Suprapubic skin (tissue), 4 donors: ENCODE measurements at regions not wholly inside any gene's neighbourhood (a gene's known extent, or its start where the extent isn't known, plus 50 kb on each side); places are given as distances from the start of the nearest gene placed in this dataset.
"Not testable (repeated sequence)": the region's sequence is repeated elsewhere in the genome, so short reads cannot be mapped to it uniquely, and the experiment has no call there.

Experiments
- DNase-seq, 2 donors: peaks; one replicate each; pipeline ENCODE4 v3.0.0-alpha.2; 2019; ENCODE audit warnings: low spot score in 2 of 2
- H3K27ac ChIP-seq: fragments of 200-600 bp; sonication (generic); one replicate; pipeline ENCODE4 v1.5.1; 2019
- H3K27me3 ChIP-seq: fragments of 200-600 bp; sonication (generic); one replicate; pipeline ENCODE4 v1.5.1; 2019
- H3K36me3 ChIP-seq: fragments of 200-600 bp; sonication (generic); one replicate; pipeline ENCODE4 v1.5.1; 2019
- H3K4me1 ChIP-seq: fragments of 200-600 bp; sonication (generic); one replicate; pipeline ENCODE4 v1.5.1; 2019
- H3K4me3 ChIP-seq: fragments of 200-600 bp; sonication (generic); one replicate; pipeline ENCODE4 v1.5.1; 2019; ENCODE audit warnings: mild to moderate bottlenecking
- H3K9me3 ChIP-seq: fragments of 200-600 bp; sonication (generic); one replicate; pipeline ENCODE4 v1.5.1; 2019
- EP300 ChIP-seq: sonication (generic); formaldehyde crosslinking; IDR thresholded peaks from one replicate; pipeline ENCODE4 v1.6.1; 2017; ENCODE audit warnings: antibody characterized with exemption
- POLR2A ChIP-seq, 2 donors: fragments of 450-650 bp; IDR thresholded peaks; one replicate each; pipeline ENCODE4 v1.6.1; 2017; ENCODE audit warnings: antibody characterized with exemption in 2 of 2, mild to moderate bottlenecking in 2 of 2, moderate library complexity in 2 of 2
- POLR2AphosphoS5 ChIP-seq, 3 donors: sonication (generic); formaldehyde crosslinking; IDR thresholded peaks; one replicate each; pipeline ENCODE4 v1.6.1; 2017; ENCODE audit warnings: antibody characterized with exemption in 3 of 3
- WGBS: methylation state at CpG from one replicate; pipeline ENCODE4 v1.1.5; 2018; 5-methylcytosine and 5-hydroxymethylcytosine counted together
- TF ChIP-seq, protein P1 (sequence below), 2 donors: fragments of 200-600 bp in 1 of 2; fragments of 450-650 bp in 1 of 2; sonication (generic) in 1 of 2; IDR thresholded peaks; one replicate each; pipeline ENCODE4 v1.5.1; 2016 to 2019; ENCODE audit warnings: antibody characterized with exemption in 2 of 2, mild to moderate bottlenecking in 1 of 2, moderate library complexity in 1 of 2

GRCh38 chr14:103190741-103191140 is 67.5 kb downstream of the TNFAIP2 start:
- no peak overlapping the region for H3K4me3 ChIP-seq
- no peak for DNase-seq
- no peak overlapping the region for H3K27ac ChIP-seq
- TF ChIP-seq POLR2AphosphoS5 (IDR thresholded peaks at IDR 0.05) (no peak), POLR2A (IDR thresholded peaks at IDR 0.05) (no peak), EP300 (no peak)
- TF ChIP-seq, protein P1, sequence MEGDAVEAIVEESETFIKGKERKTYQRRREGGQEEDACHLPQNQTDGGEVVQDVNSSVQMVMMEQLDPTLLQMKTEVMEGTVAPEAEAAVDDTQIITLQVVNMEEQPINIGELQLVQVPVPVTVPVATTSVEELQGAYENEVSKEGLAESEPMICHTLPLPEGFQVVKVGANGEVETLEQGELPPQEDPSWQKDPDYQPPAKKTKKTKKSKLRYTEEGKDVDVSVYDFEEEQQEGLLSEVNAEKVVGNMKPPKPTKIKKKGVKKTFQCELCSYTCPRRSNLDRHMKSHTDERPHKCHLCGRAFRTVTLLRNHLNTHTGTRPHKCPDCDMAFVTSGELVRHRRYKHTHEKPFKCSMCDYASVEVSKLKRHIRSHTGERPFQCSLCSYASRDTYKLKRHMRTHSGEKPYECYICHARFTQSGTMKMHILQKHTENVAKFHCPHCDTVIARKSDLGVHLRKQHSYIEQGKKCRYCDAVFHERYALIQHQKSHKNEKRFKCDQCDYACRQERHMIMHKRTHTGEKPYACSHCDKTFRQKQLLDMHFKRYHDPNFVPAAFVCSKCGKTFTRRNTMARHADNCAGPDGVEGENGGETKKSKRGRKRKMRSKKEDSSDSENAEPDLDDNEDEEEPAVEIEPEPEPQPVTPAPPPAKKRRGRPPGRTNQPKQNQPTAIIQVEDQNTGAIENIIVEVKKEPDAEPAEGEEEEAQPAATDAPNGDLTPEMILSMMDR (IDR thresholded peaks at IDR 0.05): no peak
- no peaks in the 10 kb centered on the region for H3K36me3 ChIP-seq
- no peaks in the 10 kb centered on the region for H3K9me3 ChIP-seq
- H3K4me1 ChIP-seq: peaks cover 22% of the 10 kb centered on the region
- H3K27me3 ChIP-seq: peaks cover 10% of the 10 kb centered on the region
- WGBS: 97% methylated on average over 11 of the region's 11 CpGs

DNA sequence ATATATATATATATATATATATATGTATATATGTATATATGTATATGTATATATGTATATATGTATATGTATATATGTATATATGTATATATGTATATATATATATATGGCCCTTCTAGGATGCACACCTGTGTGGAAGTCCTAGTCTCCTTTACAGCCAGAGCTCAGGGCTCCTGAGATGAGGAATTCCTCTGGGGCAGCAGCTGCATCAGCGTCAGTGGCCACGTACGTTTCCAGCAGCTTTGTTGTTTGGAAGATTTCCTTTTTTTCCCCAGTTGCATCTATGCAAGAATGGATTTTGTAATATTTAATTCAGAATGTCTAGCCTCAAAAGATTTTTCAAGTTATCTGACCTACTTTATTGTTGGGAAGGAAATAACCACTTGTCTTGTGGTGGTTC is 68.6 kb downstream of the TNFAIP2 start:
- TF ChIP-seq POLR2AphosphoS5 (IDR thresholded peaks at IDR 0.05): no peak
- no peak for TF ChIP-seq EP300
- TF ChIP-seq, protein P1 (IDR thresholded peaks at IDR 0.05): no peak
- Histone ChIP-seq H3K27ac (no peak overlapping the region), H3K9me3 (no peaks in the 10 kb centered on the region), H3K36me3 (no peaks in the 10 kb centered on the region), H3K4me3 (no peak overlapping the region), H3K27me3 (peaks cover 10% of the 10 kb centered on the region), H3K4me1 (peaks cover 13% of the 10 kb centered on the region)
- 64% methylated on average over 3 of the region's 3 CpGs for WGBS
- no peak for DNase-seq

DNA sequence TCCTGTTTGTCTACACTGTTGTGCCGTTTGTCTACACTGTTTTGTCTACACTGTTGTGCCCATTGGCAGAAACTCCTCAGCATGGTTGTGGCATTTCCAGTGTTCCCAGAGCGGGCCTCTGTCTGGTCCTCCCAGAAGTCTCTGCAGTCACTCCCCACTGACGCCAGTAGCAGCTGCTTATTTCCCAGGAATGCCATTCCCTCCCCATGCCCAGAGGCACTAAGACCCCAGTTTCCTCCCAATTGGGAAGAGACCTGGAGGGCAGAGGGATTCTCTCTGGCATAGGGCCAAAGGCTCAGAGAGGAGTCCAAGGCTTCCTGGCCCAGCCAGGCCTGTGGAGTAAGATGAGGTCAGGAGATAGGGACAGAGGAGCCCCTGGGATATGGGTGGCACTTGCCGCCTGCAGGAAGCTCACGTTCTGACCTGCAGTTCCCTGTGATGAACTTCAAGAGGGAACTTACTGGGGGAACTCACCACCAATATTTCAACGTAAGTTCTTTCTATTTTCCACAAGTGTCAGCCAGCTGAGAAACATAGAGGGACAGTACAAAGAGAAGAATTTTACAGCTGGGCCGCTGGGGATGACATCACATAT is 69.1 kb downstream of the TNFAIP2 start:
- TF ChIP-seq POLR2A (IDR thresholded peaks at IDR 0.05) (no peak), EP300 (no peak), POLR2AphosphoS5 (IDR thresholded peaks at IDR 0.05) (no peak)
- TF ChIP-seq, protein P1 (IDR thresholded peaks at IDR 0.05): no peak
- Histone ChIP-seq H3K9me3 (no peaks in the 10 kb centered on the region), H3K27me3 (peaks cover 10% of the 10 kb centered on the region), H3K27ac (no peak overlapping the region), H3K36me3 (no peaks in the 10 kb centered on the region), H3K4me3 (no peak overlapping the region), H3K4me1 (peaks cover 13% of the 10 kb centered on the region)
- DNase-seq: no peak
- WGBS: 75% methylated on average over 7 of the region's 7 CpGs

DNA sequence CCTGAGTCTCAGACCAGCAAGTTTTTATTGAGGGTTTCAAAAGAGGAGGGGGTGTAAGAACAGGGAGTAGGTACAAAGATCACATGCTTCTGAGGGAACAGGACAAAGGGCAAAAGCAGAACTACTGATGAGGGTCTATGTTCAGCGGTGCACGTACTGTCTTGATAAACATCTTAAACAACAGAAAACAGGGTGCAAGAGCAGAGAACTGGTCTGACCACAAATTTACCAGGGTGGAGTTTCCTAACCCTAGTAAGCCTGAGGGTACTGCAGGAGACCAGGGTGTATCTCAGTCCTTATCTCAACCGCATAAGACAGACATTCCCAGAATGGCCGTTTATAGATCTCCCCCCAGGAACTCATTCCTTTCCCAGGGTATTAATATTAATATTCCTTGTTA is 69.6 kb downstream of the TNFAIP2 start:
- not testable (repeated sequence) for H3K27me3 ChIP-seq, H3K36me3 ChIP-seq, DNase-seq, H3K27ac ChIP-seq, H3K9me3 ChIP-seq, H3K4me3 ChIP-seq
- peaks cover 13% of the 10 kb centered on the region for H3K4me1 ChIP-seq
- WGBS: 51% methylated on average over 4 of the region's 4 CpGs

- 94% methylated on average over 10 of the region's 10 CpGs for WGBS
- not testable (repeated sequence) for H3K9me3 ChIP-seq, H3K27ac ChIP-seq, H3K36me3 ChIP-seq, H3K27me3 ChIP-seq, H3K4me3 ChIP-seq
- peaks cover 12% of the 10 kb centered on the region for H3K4me1 ChIP-seq
- DNase-seq: peak in 1 of 2 donors; percentile 37
Observed at GRCh38 chr14:103193491-103193890, 70.2 kb downstream of the TNFAIP2 start.

- TF ChIP-seq POLR2A (IDR thresholded peaks at IDR 0.05): no peak
- peak in 2 of 3 donors; percentile 58 to 63 for TF ChIP-seq POLR2AphosphoS5 (IDR thresholded peaks at IDR 0.05)
- TF ChIP-seq, protein P1 (IDR thresholded peaks at IDR 0.05): no peak
- no peak for TF ChIP-seq EP300
- Histone ChIP-seq H3K27ac (no peak overlapping the region), H3K36me3 (no peaks in the 10 kb centered on the region), H3K4me3 (no peak overlapping the region), H3K9me3 (no peaks in the 10 kb centered on the region), H3K27me3 (peaks cover under 1% of the 10 kb centered on the region), H3K4me1 (peaks cover 3% of the 10 kb centered on the region)
- 78% methylated on average over 15 of the region's 16 CpGs for WGBS
- peak in 1 of 2 donors; percentile 35 for DNase-seq
Observed at GRCh38 chr14:103194256-103195045, 71.2 kb downstream of the TNFAIP2 start.
